ENCODE measurements at regions not wholly inside any gene's neighbourhood (a gene's known extent, or its start where the extent isn't known, plus 50 kb on each side); places are given as distances from the start of the nearest gene placed in this dataset.

DNA sequence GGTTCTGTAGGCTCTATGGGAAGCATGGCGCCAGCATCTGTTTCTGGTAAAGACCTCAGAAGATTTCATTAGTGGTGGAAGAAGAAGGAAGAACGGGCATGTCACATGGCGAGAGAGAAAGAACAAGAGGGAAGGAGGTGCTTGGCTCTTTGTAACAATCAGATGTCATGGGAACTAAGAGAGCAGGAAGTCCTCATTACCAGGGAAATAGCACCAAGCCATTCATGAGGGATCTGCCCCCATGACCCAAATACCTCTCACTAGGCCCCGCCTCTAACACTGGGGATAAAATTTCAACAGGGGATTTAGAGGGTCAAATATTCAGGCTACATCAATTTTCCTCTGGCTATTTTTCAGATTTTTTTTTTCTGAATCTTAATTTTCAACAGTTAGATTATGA, 954.3 kb downstream of the SQOR start:
- TF ChIP-seq ATF2 (CRISPR knock-in tag; IDR thresholded peaks at IDR 0.05; ENCODE audit: borderline replicate concordance, low read depth) (no peak), CTCF (IDR thresholded peaks at IDR 0.05) (no peak), FOXP1 (CRISPR knock-in tag; IDR thresholded peaks at IDR 0.05; ENCODE audit: borderline replicate concordance) (no peak), SOX15 (CRISPR knock-in tag; IDR thresholded peaks at IDR 0.05) (no peak), IRF1 (CRISPR knock-in tag; IDR thresholded peaks at IDR 0.05) (no peak), ARID4B (CRISPR knock-in tag; IDR thresholded peaks at IDR 0.05; ENCODE audit: borderline replicate concordance) (no peak), ZNF317 (CRISPR knock-in tag; IDR thresholded peaks at IDR 0.05; ENCODE audit: borderline replicate concordance, low read depth) (no peak), ZNF219 (CRISPR knock-in tag; IDR thresholded peaks at IDR 0.05; ENCODE audit: borderline replicate concordance) (no peak), RORB (CRISPR knock-in tag; IDR thresholded peaks at IDR 0.05) (no peak), E2F4 (CRISPR knock-in tag; IDR thresholded peaks at IDR 0.05; ENCODE audit: borderline replicate concordance, low read depth) (no peak), ESRRA (CRISPR knock-in tag; IDR thresholded peaks at IDR 0.05; ENCODE audit: borderline replicate concordance) (no peak)
- TF ChIP-seq, protein P1, sequence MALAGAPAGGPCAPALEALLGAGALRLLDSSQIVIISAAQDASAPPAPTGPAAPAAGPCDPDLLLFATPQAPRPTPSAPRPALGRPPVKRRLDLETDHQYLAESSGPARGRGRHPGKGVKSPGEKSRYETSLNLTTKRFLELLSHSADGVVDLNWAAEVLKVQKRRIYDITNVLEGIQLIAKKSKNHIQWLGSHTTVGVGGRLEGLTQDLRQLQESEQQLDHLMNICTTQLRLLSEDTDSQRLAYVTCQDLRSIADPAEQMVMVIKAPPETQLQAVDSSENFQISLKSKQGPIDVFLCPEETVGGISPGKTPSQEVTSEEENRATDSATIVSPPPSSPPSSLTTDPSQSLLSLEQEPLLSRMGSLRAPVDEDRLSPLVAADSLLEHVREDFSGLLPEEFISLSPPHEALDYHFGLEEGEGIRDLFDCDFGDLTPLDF (CRISPR knock-in tag; IDR thresholded peaks at IDR 0.05) = no peak
- TF ChIP-seq, protein P2, sequence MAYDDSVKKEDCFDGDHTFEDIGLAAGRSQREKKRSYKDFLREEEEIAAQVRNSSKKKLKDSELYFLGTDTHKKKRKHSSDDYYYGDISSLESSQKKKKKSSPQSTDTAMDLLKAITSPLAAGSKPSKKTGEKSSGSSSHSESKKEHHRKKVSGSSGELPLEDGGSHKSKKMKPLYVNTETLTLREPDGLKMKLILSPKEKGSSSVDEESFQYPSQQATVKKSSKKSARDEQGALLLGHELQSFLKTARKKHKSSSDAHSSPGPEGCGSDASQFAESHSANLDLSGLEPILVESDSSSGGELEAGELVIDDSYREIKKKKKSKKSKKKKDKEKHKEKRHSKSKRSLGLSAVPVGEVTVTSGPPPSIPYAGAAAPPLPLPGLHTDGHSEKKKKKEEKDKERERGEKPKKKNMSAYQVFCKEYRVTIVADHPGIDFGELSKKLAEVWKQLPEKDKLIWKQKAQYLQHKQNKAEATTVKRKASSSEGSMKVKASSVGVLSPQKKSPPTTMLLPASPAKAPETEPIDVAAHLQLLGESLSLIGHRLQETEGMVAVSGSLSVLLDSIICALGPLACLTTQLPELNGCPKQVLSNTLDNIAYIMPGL (CRISPR knock-in tag; IDR thresholded peaks at IDR 0.05) = no peak
- TF ChIP-seq, protein P3, sequence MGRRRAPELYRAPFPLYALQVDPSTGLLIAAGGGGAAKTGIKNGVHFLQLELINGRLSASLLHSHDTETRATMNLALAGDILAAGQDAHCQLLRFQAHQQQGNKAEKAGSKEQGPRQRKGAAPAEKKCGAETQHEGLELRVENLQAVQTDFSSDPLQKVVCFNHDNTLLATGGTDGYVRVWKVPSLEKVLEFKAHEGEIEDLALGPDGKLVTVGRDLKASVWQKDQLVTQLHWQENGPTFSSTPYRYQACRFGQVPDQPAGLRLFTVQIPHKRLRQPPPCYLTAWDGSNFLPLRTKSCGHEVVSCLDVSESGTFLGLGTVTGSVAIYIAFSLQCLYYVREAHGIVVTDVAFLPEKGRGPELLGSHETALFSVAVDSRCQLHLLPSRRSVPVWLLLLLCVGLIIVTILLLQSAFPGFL (CRISPR knock-in tag; IDR thresholded peaks at IDR 0.05; ENCODE audit: borderline replicate concordance) = no peak

Data from WTC11 (cell line).